Pancreas (tissue), 10 donors: ENCODE measurements at regions not wholly inside any gene's neighbourhood (a gene's known extent, or its start where the extent isn't known, plus 50 kb on each side); places are given as distances from the start of the nearest gene placed in this dataset.
A peak's percentile ranks its signal among the peaks of the same experiment; 100 is the strongest.

ENCODE experiments used
- ATAC-seq, 4 donors: fragments of 200-7000 bp; cut with Tn5 transposase; one replicate each; pipeline versions ENCODE4 v1.8.0 to v1.9.1; 2020; ENCODE audit warnings: mild to moderate bottlenecking in 4 of 4, moderate library complexity in 4 of 4
- DNase-seq, 6 donors: peaks; one replicate each; pipeline ENCODE4 v3.0.0-alpha.2; 2020
- FAIRE-seq: peaks from 2 replicates; lab custom pipeline; 2012; peaks lifted over from hg19 to GRCh38; lab: Jason Lieb, UNC
- H3K27ac ChIP-seq, 4 donors: fragments of 200-600 bp; sonication (generic); 1 replicate in 3 of 4; 2 replicates in 1 of 4; pipeline versions ENCODE4 v1.5.0 to v1.8.0; 2020
- H3K27me3 ChIP-seq, 4 donors: fragments of 200-600 bp; one replicate each; pipeline ENCODE4 v1.8.0; 2021
- H3K36me3 ChIP-seq, 3 donors: fragments of 200-600 bp; sonication (generic) in 1 of 3; one replicate each; pipeline versions ENCODE4 v1.5.0 to v1.8.0; 2020 to 2021
- H3K4me1 ChIP-seq, 3 donors: fragments of 200-600 bp; one replicate each; pipeline ENCODE4 v1.8.0; 2021
- H3K4me3 ChIP-seq, 4 donors: fragments of 200-600 bp; sonication (generic) in 2 of 4; one replicate each; pipeline versions ENCODE4 v1.5.0 to v1.8.0; 2020 to 2021
- H3K9me3 ChIP-seq, 4 donors: fragments of 200-600 bp; one replicate each; pipeline ENCODE4 v1.8.0; 2021
- WGBS, 2 donors: extraction: QIAGEN DNeasy Blood & Tissue Kit; methylation state at CpG; one replicate each; pipeline ENCODE4 v1.1.7; 2013; 5-methylcytosine and 5-hydroxymethylcytosine counted together
- intact Hi-C, 3 donors: fragments of 100-400 bp; cut with DNase I; formaldehyde crosslinking; loops; one replicate each; pipeline versions ENCODE4 v1.11.1 to v1.14.2; 2022
- TF ChIP-seq, protein P1 (sequence below), 4 donors: fragments of 200-600 bp; sonication (generic) in 3 of 4; IDR thresholded peaks; one replicate each; pipeline versions ENCODE4 v1.5.0 to v1.8.0; 2021; ENCODE audit warnings: antibody characterized with exemption in 4 of 4
- donor health status: healthy with polysubstance abuse.
- donor health status: DM: no; HTN: no; CAD: no; lungs with moderate emphysema.
- donor health status: DM: no; HTN: no; CAD: no.
- donor health status: control.
- donor health status: control.
- donor health status: Bipolar disorder and iron deficiency.
- donor health status: DM: yes; HTN: yes; CAD: no.
- donor health status: DM: no; HTN: no; CAD: no.
- donor health status: DM: no; HTN: no; CAD: no.
- donor health status: DM: yes; HTN: yes; CAD: no.

DNA sequence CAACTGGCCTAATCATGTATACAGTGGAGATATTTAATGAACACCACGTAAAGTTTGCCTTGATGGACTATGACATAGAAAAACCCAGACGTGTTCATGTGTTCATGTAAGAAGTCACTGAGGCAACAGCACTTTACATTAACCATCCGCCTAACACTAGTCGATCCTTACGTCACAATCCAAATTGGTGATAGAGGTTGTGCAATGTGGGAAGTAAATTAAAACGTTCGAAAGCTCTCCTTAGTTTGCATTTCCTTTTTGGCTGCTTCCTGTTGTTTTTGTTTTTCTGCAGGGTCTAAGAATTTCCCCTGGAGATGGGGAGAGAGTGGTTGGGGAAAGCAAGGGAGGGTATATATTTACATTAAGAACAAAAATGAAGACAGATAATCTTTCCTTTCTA, 587.5 kb upstream of the ADGRL2 start:
- FAIRE-seq = no peak
- WGBS, 2 donors = 50 to 58% methylated on average over 7 of the region's 7 CpGs

DNA sequence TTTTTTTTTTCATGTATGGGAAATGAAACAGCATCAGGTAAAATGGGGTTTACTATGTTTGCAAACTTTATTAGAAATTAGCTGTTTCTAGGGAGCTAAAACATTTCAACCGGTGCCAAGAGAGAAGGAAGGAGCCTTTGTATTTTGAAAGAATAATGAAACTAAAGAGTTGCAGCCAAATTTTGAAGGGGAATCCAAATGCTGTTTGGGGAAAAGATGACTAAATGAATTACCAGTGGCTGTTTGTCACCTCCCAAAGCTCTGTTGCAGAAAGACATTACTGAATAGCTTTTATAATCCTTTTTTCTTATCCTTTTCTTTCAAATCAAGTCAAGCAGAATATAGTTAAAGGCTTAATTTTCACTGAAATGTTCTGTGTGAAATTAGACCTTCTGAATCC, 591.3 kb upstream of the ADGRL2 start:
- intact Hi-C loops = no loop called here
- Histone ChIP-seq H3K27me3 (no peaks in the 10 kb centered on the region), H3K36me3 (no peaks in the 10 kb centered on the region), H3K27ac (no peak overlapping the region), H3K4me3 (no peak overlapping the region), H3K4me1 (no peaks in the 10 kb centered on the region), H3K9me3 (no peaks in the 10 kb centered on the region)
- WGBS, 2 donors = 60 to 72% methylated on average over 1 of the region's 1 CpG
- no peak for FAIRE-seq
- TF ChIP-seq, protein P1, sequence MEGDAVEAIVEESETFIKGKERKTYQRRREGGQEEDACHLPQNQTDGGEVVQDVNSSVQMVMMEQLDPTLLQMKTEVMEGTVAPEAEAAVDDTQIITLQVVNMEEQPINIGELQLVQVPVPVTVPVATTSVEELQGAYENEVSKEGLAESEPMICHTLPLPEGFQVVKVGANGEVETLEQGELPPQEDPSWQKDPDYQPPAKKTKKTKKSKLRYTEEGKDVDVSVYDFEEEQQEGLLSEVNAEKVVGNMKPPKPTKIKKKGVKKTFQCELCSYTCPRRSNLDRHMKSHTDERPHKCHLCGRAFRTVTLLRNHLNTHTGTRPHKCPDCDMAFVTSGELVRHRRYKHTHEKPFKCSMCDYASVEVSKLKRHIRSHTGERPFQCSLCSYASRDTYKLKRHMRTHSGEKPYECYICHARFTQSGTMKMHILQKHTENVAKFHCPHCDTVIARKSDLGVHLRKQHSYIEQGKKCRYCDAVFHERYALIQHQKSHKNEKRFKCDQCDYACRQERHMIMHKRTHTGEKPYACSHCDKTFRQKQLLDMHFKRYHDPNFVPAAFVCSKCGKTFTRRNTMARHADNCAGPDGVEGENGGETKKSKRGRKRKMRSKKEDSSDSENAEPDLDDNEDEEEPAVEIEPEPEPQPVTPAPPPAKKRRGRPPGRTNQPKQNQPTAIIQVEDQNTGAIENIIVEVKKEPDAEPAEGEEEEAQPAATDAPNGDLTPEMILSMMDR (IDR thresholded peaks at IDR 0.05) = no peak
- ATAC-seq = no peak
- DNase-seq = no peak

More for the DNA sequence above, 587.5 kb upstream of the ADGRL2 start:
- H3K36me3 ChIP-seq = no peaks in the 10 kb centered on the region
- DNase-seq (no peak), ATAC-seq (no peak)
- intact Hi-C loops = no loop called here
- no peak overlapping the region for H3K27ac ChIP-seq
- H3K4me1 ChIP-seq = no peaks in the 10 kb centered on the region
- no peaks in the 10 kb centered on the region for H3K9me3 ChIP-seq
- no peak overlapping the region for H3K4me3 ChIP-seq
- H3K27me3 ChIP-seq = no peaks in the 10 kb centered on the region
- TF ChIP-seq, protein P1 (IDR thresholded peaks at IDR 0.05) = no peak

- Histone ChIP-seq H3K27me3 (no peaks in the 10 kb centered on the region), H3K4me3 (no peak overlapping the region), H3K36me3 (no peaks in the 10 kb centered on the region), H3K4me1 (no peaks in the 10 kb centered on the region), H3K9me3 (no peaks in the 10 kb centered on the region), H3K27ac (no peak overlapping the region)
- FAIRE-seq = no peak
- ATAC-seq = no peak
- TF ChIP-seq, protein P1 (IDR thresholded peaks at IDR 0.05) = no peak
- DNase-seq = peak in 1 of 6 donors; percentile 7
- intact Hi-C loops = no loop called here
- 78 to 81% methylated on average over 13 of the region's 13 CpGs for WGBS, 2 donors
These were observed 592.3 kb upstream of the ADGRL2 start for GRCh38 chr1:81208441-81208840.

DNA sequence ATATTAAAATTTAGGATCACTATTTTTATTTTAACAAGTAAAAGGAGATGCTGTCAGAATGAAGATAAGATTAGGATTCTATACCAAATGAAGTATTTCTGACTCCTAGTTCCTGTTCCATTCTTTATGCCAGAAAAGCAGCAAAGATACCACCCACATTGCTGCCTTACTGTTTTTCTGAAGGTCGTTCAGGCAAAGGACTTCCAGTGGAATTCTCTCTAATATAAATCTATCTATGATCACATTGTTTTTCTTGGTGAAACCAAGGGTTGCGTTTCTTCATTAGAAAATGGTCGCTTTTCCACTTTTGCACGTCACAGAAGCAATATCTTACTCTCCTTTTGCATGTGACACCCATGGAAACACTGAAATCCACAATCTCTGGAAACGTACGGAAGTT, 594.8 kb upstream of the ADGRL2 start:
- Histone ChIP-seq H3K27me3 (no peaks in the 10 kb centered on the region), H3K9me3 (no peaks in the 10 kb centered on the region), H3K4me3 (no peak overlapping the region), H3K4me1 (no peaks in the 10 kb centered on the region), H3K27ac (no peak overlapping the region), H3K36me3 (no peaks in the 10 kb centered on the region)
- ATAC-seq (no peak), DNase-seq (no peak), FAIRE-seq (no peak)
- intact Hi-C loops = no loop called here
- WGBS, 2 donors = 57 to 64% methylated on average over 6 of the region's 6 CpGs
- TF ChIP-seq, protein P1 (IDR thresholded peaks at IDR 0.05) = no peak

DNA sequence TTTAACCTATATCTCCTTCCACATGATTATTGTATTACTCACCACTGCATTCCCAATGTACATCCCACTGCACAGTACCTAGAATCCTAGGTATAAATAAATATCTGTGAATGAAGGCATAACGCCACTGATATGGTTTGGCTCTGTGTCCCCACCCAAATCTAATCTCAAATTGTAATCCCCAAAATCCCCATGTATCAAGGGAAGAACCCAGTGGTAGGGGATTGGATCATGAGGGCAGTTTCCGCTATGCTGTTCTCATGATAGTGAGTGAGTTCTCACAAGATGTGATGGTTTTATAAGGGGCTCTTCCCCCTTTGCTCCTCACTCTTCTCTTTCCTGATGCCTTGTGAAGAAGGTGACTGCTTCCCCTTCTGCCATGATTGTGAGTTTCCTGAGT, 599.0 kb upstream of the ADGRL2 start:
- no peak overlapping the region for H3K4me3 ChIP-seq
- no peaks in the 10 kb centered on the region for H3K9me3 ChIP-seq
- no peaks in the 10 kb centered on the region for H3K36me3 ChIP-seq
- ATAC-seq (no peak), DNase-seq (no peak), FAIRE-seq (no peak)
- TF ChIP-seq, protein P1 (IDR thresholded peaks at IDR 0.05) = no peak
- no peak overlapping the region for H3K27ac ChIP-seq
- no peaks in the 10 kb centered on the region for H3K27me3 ChIP-seq
- intact Hi-C loops = no loop called here
- no peaks in the 10 kb centered on the region for H3K4me1 ChIP-seq
- WGBS, 2 donors = 77 to 87% methylated on average over 2 of the region's 2 CpGs
